ENCODE measurements at regions not wholly inside any gene's neighbourhood (a gene's known extent, or its start where the extent isn't known, plus 50 kb on each side); places are given as distances from the start of the nearest gene placed in this dataset.
A peak's percentile ranks its signal among the peaks of the same experiment; 100 is the strongest.

DNA sequence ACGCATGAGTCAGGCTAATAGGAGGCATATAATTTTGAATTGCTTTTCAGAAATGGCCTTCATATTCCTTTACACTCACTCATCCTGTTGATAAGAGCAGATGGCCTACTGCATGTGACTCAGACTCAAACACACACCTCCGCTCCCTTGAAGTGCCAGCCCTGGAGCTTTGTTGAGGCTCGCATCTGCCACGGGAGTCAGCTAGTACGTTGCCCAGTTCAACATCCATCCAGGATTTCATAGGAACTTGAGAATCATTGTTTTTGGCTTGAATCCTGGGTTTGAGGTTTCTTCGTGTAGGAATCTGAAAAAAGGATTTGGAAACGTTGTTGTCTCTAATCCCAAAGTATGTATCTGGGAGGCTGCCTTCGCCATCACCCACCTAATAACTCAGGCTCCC is 87.4 kb upstream of the JAG1 start:
- no peaks in the 10 kb centered on the region for H3K36me3 ChIP-seq (ENCODE audit: low read depth)
- ATAC-seq (peak; percentile 85), DNase-seq (no peak)
- no peaks in the 10 kb centered on the region for H3K9me3 ChIP-seq
- no peaks in the 10 kb centered on the region for H3K4me1 ChIP-seq (ENCODE audit: low read depth)
- H3K4me3 ChIP-seq = no peak overlapping the region
- intact Hi-C loops (cut with DNase I, micrococcal nuclease) = no loop called here
- TF ChIP-seq, protein P1, sequence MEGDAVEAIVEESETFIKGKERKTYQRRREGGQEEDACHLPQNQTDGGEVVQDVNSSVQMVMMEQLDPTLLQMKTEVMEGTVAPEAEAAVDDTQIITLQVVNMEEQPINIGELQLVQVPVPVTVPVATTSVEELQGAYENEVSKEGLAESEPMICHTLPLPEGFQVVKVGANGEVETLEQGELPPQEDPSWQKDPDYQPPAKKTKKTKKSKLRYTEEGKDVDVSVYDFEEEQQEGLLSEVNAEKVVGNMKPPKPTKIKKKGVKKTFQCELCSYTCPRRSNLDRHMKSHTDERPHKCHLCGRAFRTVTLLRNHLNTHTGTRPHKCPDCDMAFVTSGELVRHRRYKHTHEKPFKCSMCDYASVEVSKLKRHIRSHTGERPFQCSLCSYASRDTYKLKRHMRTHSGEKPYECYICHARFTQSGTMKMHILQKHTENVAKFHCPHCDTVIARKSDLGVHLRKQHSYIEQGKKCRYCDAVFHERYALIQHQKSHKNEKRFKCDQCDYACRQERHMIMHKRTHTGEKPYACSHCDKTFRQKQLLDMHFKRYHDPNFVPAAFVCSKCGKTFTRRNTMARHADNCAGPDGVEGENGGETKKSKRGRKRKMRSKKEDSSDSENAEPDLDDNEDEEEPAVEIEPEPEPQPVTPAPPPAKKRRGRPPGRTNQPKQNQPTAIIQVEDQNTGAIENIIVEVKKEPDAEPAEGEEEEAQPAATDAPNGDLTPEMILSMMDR (IDR thresholded peaks at IDR 0.05) = no peak

DNA sequence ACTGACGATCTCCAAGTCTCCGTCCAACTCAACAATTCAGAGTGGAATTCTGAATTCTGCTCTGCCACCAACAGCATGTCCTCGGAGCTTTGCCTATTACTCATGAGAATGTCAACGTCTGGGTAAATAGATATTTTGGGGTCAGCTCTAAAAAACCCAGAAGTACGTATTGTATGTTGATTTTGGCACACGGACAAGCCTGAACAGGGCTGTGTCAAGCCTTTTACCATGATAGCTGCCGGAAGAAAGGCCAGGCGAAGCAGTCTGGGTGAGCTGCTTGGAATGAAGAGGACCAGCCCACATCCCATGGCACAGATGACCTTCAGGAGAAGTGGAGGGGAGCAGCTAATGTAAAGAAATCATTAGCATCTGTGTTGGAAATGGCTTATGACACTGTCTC is 88.0 kb upstream of the JAG1 start:
- intact Hi-C loops (cut with DNase I, micrococcal nuclease) = no loop called here
- H3K9me3 ChIP-seq = no peaks in the 10 kb centered on the region
- ATAC-seq = no peak
- TF ChIP-seq, protein P1 (IDR thresholded peaks at IDR 0.05) = no peak
- no peaks in the 10 kb centered on the region for H3K36me3 ChIP-seq (ENCODE audit: low read depth)
- no peaks in the 10 kb centered on the region for H3K4me1 ChIP-seq (ENCODE audit: low read depth)
- H3K4me3 ChIP-seq = no peak overlapping the region
- DNase-seq = no peak

DNA sequence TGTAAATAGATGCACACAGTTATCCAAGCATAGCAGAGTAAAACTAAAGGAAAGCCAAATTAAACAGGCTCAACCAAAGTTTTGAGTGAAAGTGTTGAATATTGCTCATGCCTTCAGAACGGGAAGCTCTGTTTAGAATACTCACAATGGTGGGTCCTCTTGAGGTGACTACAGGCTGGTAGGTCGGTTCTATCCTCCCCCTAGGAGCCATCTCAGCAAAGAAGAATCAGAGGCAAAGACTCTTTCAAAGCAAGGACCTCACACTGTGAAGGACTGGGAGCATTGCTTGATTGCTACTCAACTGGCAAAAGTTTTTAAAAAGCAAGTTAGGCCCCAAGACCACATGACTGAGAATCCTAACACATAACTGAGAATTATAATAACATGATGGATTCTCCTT is 88.4 kb upstream of the JAG1 start:
- Histone ChIP-seq H3K36me3 (ENCODE audit: low read depth) (no peaks in the 10 kb centered on the region), H3K9me3 (no peaks in the 10 kb centered on the region), H3K4me1 (ENCODE audit: low read depth) (no peaks in the 10 kb centered on the region), H3K4me3 (no peak overlapping the region)
- intact Hi-C loops (cut with DNase I, micrococcal nuclease) = no loop called here
- no peak for DNase-seq
- TF ChIP-seq, protein P1 (IDR thresholded peaks at IDR 0.05) = no peak
- ATAC-seq = no peak

DNA sequence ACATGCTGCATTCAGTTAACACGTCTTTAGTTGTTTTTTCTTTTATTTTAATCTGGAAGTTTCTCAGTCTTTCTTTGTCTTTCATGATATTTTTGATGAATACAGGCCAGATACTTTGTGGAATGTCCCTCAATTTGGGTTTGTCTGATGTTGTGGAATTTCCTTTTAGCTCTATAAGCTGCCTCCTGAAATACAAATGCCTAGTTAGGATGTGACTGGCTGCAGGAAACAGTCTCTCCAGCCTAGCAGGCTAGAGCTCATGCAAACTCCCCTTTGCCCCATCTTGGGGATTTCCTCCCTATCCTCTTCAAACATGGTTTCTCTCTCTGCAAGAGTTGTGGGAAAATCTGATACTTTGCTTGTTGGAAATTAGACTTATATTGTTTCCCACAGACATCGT is 89.3 kb upstream of the JAG1 start:
- Histone ChIP-seq H3K9me3 (no peaks in the 10 kb centered on the region), H3K4me1 (ENCODE audit: low read depth) (no peaks in the 10 kb centered on the region), H3K4me3 (no peak overlapping the region), H3K36me3 (ENCODE audit: low read depth) (no peaks in the 10 kb centered on the region)
- DNase-seq (no peak), ATAC-seq (no peak)
- TF ChIP-seq, protein P1 (IDR thresholded peaks at IDR 0.05) = no peak
- intact Hi-C loops (cut with DNase I, micrococcal nuclease) = no loop called here

DNA sequence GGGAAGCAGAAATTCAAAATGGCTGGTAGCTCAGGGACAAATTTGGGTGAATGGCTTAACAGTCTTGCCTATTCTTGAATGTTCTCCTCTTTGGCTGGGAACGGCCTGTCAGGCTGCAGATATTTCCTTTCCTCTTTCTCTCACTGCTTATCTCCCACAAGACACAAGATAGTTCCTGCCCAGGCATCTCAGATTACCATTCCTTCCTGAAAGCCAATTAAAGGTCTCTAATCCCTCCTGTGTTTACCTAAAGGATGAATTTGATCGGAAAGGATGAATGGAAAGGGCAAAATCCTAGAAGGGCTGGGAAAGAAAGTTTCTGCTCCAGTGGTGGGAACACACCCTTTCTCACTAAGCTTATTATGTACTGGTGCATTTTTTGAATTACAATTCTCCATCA is 95.9 kb upstream of the JAG1 start:
- no peaks in the 10 kb centered on the region for H3K36me3 ChIP-seq (ENCODE audit: low read depth)
- DNase-seq (no peak), ATAC-seq (no peak)
- H3K4me1 ChIP-seq (ENCODE audit: low read depth) = no peaks in the 10 kb centered on the region
- TF ChIP-seq, protein P1 (IDR thresholded peaks at IDR 0.05) = no peak
- intact Hi-C loops (cut with DNase I, micrococcal nuclease) = no loop called here
- H3K9me3 ChIP-seq = no peaks in the 10 kb centered on the region
- no peak overlapping the region for H3K4me3 ChIP-seq

DNA sequence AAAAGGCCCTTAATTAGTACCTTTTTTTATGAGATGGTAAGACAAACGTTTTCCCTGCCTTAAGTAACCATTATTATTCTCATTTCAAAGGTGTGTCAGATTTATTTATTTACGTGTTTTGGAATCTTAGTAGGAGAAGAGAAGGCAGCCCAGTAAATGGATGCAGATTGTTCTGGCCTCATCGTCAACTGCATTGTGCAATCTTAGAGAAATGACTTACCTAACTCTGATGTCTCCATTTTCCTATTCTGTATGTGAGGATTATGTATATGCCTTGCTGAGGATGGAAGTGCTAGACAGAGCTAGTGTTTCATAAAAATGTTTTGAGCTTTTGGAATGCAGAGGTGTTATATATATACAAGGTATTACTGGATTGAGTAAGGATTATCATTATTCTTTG is 97.0 kb upstream of the JAG1 start:
- Histone ChIP-seq H3K4me1 (ENCODE audit: low read depth) (no peaks in the 10 kb centered on the region), H3K4me3 (no peak overlapping the region), H3K9me3 (no peaks in the 10 kb centered on the region), H3K36me3 (ENCODE audit: low read depth) (no peaks in the 10 kb centered on the region)
- intact Hi-C loops (cut with DNase I, micrococcal nuclease) = no loop called here
- TF ChIP-seq, protein P1 (IDR thresholded peaks at IDR 0.05) = no peak
- ATAC-seq = no peak
- DNase-seq = no peak

Data from mucosa of descending colon (tissue), 3 donors.